ENCODE measurements at regions not wholly inside any gene's neighbourhood (a gene's known extent, or its start where the extent isn't known, plus 50 kb on each side); places are given as distances from the start of the nearest gene placed in this dataset.

GRCh38 chr10:55378196-55378595 lies 577.2 kb upstream of the PCDH15 start:
- no peak for TF ChIP-seq CTCF (IDR thresholded peaks at IDR 0.05; ENCODE audit: insufficient read depth, low read depth, low read length)
- no peak for TF ChIP-seq EZH2 (IDR thresholded peaks at IDR 0.05; ENCODE audit: insufficient read depth, low read length)

All from astrocyte (in vitro differentiated cells and primary cell).